ENCODE measurements at regions not wholly inside any gene's neighbourhood (a gene's known extent, or its start where the extent isn't known, plus 50 kb on each side); places are given as distances from the start of the nearest gene placed in this dataset.
"Not testable (repeated sequence)": the region's sequence is repeated elsewhere in the genome, so short reads cannot be mapped to it uniquely, and the experiment has no call there.

DNA sequence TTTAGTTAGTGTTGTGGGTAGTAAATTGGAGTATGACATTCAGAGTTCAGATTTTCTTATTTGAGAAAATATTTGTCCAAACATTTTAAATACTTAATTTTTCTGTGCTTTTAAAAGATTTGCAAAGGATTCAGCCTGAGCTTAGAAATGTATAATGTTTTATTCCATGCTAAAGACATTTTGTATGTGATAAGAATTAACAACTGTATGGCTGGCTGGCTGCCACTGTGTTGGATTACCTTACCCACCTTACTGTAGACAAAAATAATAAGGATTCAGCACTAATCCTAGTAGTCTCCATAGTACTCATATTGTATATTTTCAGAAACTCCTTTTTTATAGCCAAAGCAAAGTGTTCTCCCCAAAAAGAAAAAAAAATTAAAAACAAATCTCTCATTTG, 74.8 kb downstream of the TANC2 start:
- H3K9ac ChIP-seq, result peak overlapping the region; percentile 39; the same call in 1 of the 2 replicates
- H4K20me1 ChIP-seq (ENCODE audit: insufficient read depth), result no peaks in the 10 kb centered on the region
- peak overlapping the region; percentile 59 for H3K27ac ChIP-seq
- peak overlapping the region; percentile 93 for H3K4me2 ChIP-seq
- H2AFZ ChIP-seq (ENCODE audit: low read depth), result peak overlapping the region; percentile 56; the same call in 1 of the 2 replicates
- TF ChIP-seq, protein P1, sequence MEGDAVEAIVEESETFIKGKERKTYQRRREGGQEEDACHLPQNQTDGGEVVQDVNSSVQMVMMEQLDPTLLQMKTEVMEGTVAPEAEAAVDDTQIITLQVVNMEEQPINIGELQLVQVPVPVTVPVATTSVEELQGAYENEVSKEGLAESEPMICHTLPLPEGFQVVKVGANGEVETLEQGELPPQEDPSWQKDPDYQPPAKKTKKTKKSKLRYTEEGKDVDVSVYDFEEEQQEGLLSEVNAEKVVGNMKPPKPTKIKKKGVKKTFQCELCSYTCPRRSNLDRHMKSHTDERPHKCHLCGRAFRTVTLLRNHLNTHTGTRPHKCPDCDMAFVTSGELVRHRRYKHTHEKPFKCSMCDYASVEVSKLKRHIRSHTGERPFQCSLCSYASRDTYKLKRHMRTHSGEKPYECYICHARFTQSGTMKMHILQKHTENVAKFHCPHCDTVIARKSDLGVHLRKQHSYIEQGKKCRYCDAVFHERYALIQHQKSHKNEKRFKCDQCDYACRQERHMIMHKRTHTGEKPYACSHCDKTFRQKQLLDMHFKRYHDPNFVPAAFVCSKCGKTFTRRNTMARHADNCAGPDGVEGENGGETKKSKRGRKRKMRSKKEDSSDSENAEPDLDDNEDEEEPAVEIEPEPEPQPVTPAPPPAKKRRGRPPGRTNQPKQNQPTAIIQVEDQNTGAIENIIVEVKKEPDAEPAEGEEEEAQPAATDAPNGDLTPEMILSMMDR (conservative IDR thresholded peaks at IDR 0.05; ENCODE audit: low read depth, low read length), result no peak
- no peaks in the 10 kb centered on the region for H3K79me2 ChIP-seq (ENCODE audit: insufficient read depth, low read depth)
- no peaks in the 10 kb centered on the region for H3K27me3 ChIP-seq (ENCODE audit: insufficient read depth, low read depth)
- H3K4me1 ChIP-seq (ENCODE audit: low read depth, poor library complexity, severe bottlenecking), result peaks cover 38% of the 10 kb centered on the region
- no peak overlapping the region for H3K4me3 ChIP-seq (IDR thresholded peaks at IDR 0.05; ENCODE audit: insufficient read depth, low read depth, low read length)
- no peaks in the 10 kb centered on the region for H3K36me3 ChIP-seq (ENCODE audit: insufficient read depth)

DNA sequence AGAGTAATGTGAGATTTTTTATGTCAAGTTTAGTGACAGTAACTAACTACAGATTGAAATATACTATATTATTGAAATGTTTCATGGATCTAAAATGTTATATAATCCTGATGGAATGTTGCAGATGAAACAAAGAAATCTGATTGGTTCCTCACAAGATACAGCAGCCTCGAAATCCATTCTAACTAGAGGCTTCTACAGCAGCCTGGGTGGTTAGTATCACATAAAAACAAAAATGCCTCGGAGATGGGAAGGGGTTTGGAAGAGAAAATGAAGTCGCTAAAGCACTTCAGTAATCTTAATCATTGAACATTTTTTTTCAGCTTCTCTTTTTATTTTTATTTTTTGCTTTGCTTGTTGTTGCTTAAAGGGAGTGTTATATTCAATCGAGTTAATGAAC, 75.2 kb downstream of the TANC2 start:
- Histone ChIP-seq H3K9ac (no peak overlapping the region), H3K27me3 (ENCODE audit: insufficient read depth, low read depth) (no peaks in the 10 kb centered on the region), H3K79me2 (ENCODE audit: insufficient read depth, low read depth) (no peaks in the 10 kb centered on the region), H3K4me3 (IDR thresholded peaks at IDR 0.05; ENCODE audit: insufficient read depth, low read depth, low read length) (no peak overlapping the region), H2AFZ (ENCODE audit: low read depth) (no peak overlapping the region), H4K20me1 (ENCODE audit: insufficient read depth) (no peaks in the 10 kb centered on the region), H3K4me2 (peak overlapping the region; percentile 93; the same call in 1 of the 2 replicates), H3K27ac (no peak overlapping the region), H3K4me1 (ENCODE audit: low read depth, poor library complexity, severe bottlenecking) (peaks cover 34% of the 10 kb centered on the region), H3K36me3 (ENCODE audit: insufficient read depth) (no peaks in the 10 kb centered on the region)
- TF ChIP-seq, protein P1 (conservative IDR thresholded peaks at IDR 0.05; ENCODE audit: low read depth, low read length), result no peak

DNA sequence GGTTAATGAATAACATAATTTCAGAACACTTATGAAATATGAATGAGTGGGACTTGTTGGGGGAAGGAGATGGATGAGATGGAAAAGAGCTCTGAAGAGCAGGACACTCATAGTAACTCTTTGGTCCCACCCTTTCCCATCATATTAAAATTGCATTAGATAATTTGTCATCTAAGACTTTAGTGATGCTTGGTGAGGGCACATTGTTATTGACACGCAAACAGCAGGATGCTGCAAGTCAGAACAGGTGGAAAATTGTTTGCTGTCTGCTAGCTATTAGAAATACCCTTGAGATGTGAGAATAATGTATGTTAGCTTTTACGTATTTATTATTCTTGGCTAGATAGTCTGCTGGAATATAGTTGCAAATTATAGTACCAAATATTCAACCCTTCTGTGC, 75.7 kb downstream of the TANC2 start:
- Histone ChIP-seq H3K4me1 (ENCODE audit: low read depth, poor library complexity, severe bottlenecking) (peaks cover 32% of the 10 kb centered on the region), H2AFZ (ENCODE audit: low read depth) (no peak overlapping the region), H3K4me3 (IDR thresholded peaks at IDR 0.05; ENCODE audit: insufficient read depth, low read depth, low read length) (no peak overlapping the region), H3K36me3 (ENCODE audit: insufficient read depth) (no peaks in the 10 kb centered on the region), H3K79me2 (ENCODE audit: insufficient read depth, low read depth) (no peaks in the 10 kb centered on the region), H3K27ac (no peak overlapping the region), H3K27me3 (ENCODE audit: insufficient read depth, low read depth) (no peaks in the 10 kb centered on the region), H3K9ac (no peak overlapping the region), H4K20me1 (ENCODE audit: insufficient read depth) (no peaks in the 10 kb centered on the region), H3K4me2 (no peak overlapping the region)
- TF ChIP-seq, protein P1 (conservative IDR thresholded peaks at IDR 0.05; ENCODE audit: low read depth, low read length), result no peak

DNA sequence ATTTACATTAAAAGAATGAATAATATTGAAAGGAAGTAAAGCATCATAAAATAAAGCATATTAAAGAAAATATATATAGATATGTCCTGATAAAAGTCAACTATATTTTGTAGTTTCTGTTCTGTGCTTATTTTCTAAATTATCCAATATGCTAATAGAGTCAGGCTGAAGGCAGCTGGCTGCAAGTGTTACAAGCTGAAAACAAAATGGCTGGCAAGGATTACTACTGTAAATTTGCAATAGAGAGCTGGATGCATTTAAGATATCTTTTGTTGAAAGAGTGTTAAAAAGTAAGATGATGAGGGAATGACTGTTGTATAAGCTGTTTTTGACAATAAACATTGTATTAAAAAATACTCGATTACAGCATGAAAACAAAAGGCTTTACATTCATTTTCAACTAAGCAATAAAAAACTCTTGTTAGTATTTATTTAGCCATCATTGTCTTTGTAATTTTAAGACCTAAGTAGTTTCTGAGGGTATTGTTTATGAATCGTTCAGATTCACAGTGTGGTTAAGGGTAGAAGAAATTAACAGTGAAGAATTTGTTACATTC, 76.3 kb downstream of the TANC2 start:
- peaks cover 32% of the 10 kb centered on the region for H3K4me1 ChIP-seq (ENCODE audit: low read depth, poor library complexity, severe bottlenecking)
- TF ChIP-seq, protein P1 (conservative IDR thresholded peaks at IDR 0.05; ENCODE audit: low read depth, low read length), result no peak
- no peaks in the 10 kb centered on the region for H3K79me2 ChIP-seq (ENCODE audit: insufficient read depth, low read depth)

DNA sequence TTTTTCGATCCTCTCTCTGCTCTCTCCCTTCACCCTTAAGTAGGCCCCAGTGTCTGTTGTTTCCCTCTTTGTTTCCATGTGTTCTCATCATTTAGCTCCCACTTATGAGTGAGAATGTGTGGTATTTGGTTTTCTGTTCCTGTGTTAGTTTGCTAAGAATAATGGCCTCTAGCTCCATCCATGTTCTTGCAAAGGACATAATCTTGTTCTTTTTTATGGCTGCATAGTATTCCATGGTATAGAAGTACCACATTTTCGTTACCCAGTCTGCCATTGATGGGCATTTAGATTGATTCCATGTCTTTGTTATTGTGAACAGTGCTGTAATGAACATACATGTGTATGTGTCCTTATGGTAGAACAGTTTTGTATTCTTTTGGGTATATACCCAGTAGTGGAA, 91.5 kb downstream of the TANC2 start:
- H4K20me1 ChIP-seq (ENCODE audit: insufficient read depth), result not testable (repeated sequence)

More for the DNA sequence above, 76.3 kb downstream of the TANC2 start:
- Histone ChIP-seq H4K20me1 (ENCODE audit: insufficient read depth) (no peaks in the 10 kb centered on the region), H3K4me2 (no peak overlapping the region), H3K27me3 (ENCODE audit: insufficient read depth, low read depth) (no peaks in the 10 kb centered on the region), H3K4me3 (IDR thresholded peaks at IDR 0.05; ENCODE audit: insufficient read depth, low read depth, low read length) (no peak overlapping the region), H3K36me3 (ENCODE audit: insufficient read depth) (no peaks in the 10 kb centered on the region), H3K9ac (no peak overlapping the region), H3K27ac (no peak overlapping the region), H2AFZ (ENCODE audit: low read depth) (no peak overlapping the region)

More for the DNA sequence above, 91.5 kb downstream of the TANC2 start:
- H3K9ac ChIP-seq; H3K4me1 ChIP-seq (ENCODE audit: low read depth, poor library complexity, severe bottlenecking); H3K4me2 ChIP-seq; H3K27me3 ChIP-seq (ENCODE audit: insufficient read depth, low read depth); H3K4me3 ChIP-seq (IDR thresholded peaks at IDR 0.05; ENCODE audit: insufficient read depth, low read depth, low read length); H2AFZ ChIP-seq (ENCODE audit: low read depth); H3K36me3 ChIP-seq (ENCODE audit: insufficient read depth); H3K79me2 ChIP-seq (ENCODE audit: insufficient read depth, low read depth); H3K27ac ChIP-seq: not testable (repeated sequence)

Data from KMS-11 (cell line).